HG02852 (cell line): ENCODE measurements at regions not wholly inside any gene's neighbourhood (a gene's known extent, or its start where the extent isn't known, plus 50 kb on each side); places are given as distances from the start of the nearest gene placed in this dataset.

Experiments
- ATAC-seq: cut with Tn5 transposase; IDR thresholded peaks from one replicate; pipeline ENCODE4 v1.9.1; 2021; ENCODE audit warnings: mild to moderate bottlenecking, moderate library complexity; ENCODE audit not compliant: unreplicated experiment

GRCh38 chr14:100658181-100658886 lies 68.4 kb upstream of the DLK1 start:
- no peak for ATAC-seq

- ATAC-seq = no peak
Observed at GRCh38 chr14:100659345-100660001, 67.2 kb upstream of the DLK1 start.

- no peak for ATAC-seq
Observed at GRCh38 chr14:100660498-100660881, 66.2 kb upstream of the DLK1 start.

GRCh38 chr14:100660882-100661635 lies 65.6 kb upstream of the DLK1 start:
- no peak for ATAC-seq

- no peak for ATAC-seq
Observed at GRCh38 chr14:100662879-100663760, 63.6 kb upstream of the DLK1 start.

GRCh38 chr14:100663761-100664052 lies 63.0 kb upstream of the DLK1 start:
- no peak for ATAC-seq

- no peak for ATAC-seq
Observed at GRCh38 chr14:100664231-100664630, 62.5 kb upstream of the DLK1 start.

- ATAC-seq = no peak
Observed at GRCh38 chr14:100664841-100665510, 61.7 kb upstream of the DLK1 start.

GRCh38 chr14:100665511-100666032 lies 61.1 kb upstream of the DLK1 start:
- ATAC-seq = no peak

- no peak for ATAC-seq
Observed at GRCh38 chr14:100666403-100666802, 60.3 kb upstream of the DLK1 start.

GRCh38 chr14:100666851-100667250 lies 59.8 kb upstream of the DLK1 start:
- no peak for ATAC-seq

- no peak for ATAC-seq
Observed at GRCh38 chr14:100667656-100668055, 59.0 kb upstream of the DLK1 start.

- no peak for ATAC-seq
Observed at GRCh38 chr14:100668352-100668751, 58.3 kb upstream of the DLK1 start.

- no peak for ATAC-seq
Observed at GRCh38 chr14:100669011-100669412, 57.7 kb upstream of the DLK1 start.

GRCh38 chr14:100669468-100669867 lies 57.2 kb upstream of the DLK1 start:
- no peak for ATAC-seq

GRCh38 chr14:100670017-100670752 lies 56.5 kb upstream of the DLK1 start:
- ATAC-seq = no peak

- ATAC-seq = no peak
Observed at GRCh38 chr14:100670753-100671049, 56.0 kb upstream of the DLK1 start.

- no peak for ATAC-seq
Observed at GRCh38 chr14:100671386-100671901, 55.2 kb upstream of the DLK1 start.

- no peak for ATAC-seq
Observed at GRCh38 chr14:100671906-100672305, 54.8 kb upstream of the DLK1 start.
